ENCODE measurements at regions not wholly inside any gene's neighbourhood (a gene's known extent, or its start where the extent isn't known, plus 50 kb on each side); places are given as distances from the start of the nearest gene placed in this dataset.

- no peaks in the 10 kb centered on the region for H3K36me3 Mint-ChIP-seq (ENCODE audit: insufficient read depth in 2 of 2)
- no peaks in the 10 kb centered on the region for H3K4me1 Mint-ChIP-seq (ENCODE audit: low read depth)
- peaks cover under 1 to 1% of the 10 kb centered on the region in 2 donors for H3K9me3 Mint-ChIP-seq
- ATAC-seq (replicated peaks in 1 of 2), result no peak
- no peak overlapping the region for H3K27ac Mint-ChIP-seq
- no peak for DNase-seq
- no peak overlapping the region for H3K4me3 Mint-ChIP-seq
- no peaks in the 10 kb centered on the region for H3K27me3 Mint-ChIP-seq (ENCODE audit: low read depth)
Observed at GRCh38 chr9:14978022-14979000, 68.1 kb upstream of the FREM1 start.

GRCh38 chr9:14967450-14968321 lies 57.5 kb upstream of the FREM1 start:
- Mint-ChIP-seq H3K27me3 (ENCODE audit: low read depth) (no peaks in the 10 kb centered on the region), H3K4me1 (ENCODE audit: low read depth) (no peaks in the 10 kb centered on the region), H3K27ac (no peak overlapping the region), H3K4me3 (no peak overlapping the region), H3K9me3 (peaks cover 0 to 2% of the 10 kb centered on the region in 2 donors), H3K36me3 (ENCODE audit: insufficient read depth in 2 of 2) (no peaks in the 10 kb centered on the region)
- no peak for ATAC-seq (replicated peaks in 1 of 2)
- DNase-seq, result no peak

GRCh38 chr9:14962193-14962882 lies 52.1 kb upstream of the FREM1 start:
- Mint-ChIP-seq H3K27me3 (ENCODE audit: low read depth) (no peaks in the 10 kb centered on the region), H3K4me3 (peak overlapping the region in 1 of 2 donors; percentile 57), H3K4me1 (ENCODE audit: low read depth) (peaks cover 44% of the 10 kb centered on the region), H3K36me3 (ENCODE audit: insufficient read depth in 2 of 2) (no peaks in the 10 kb centered on the region), H3K27ac (peak overlapping the region; percentile 21), H3K9me3 (no peaks in the 10 kb centered on the region)
- ATAC-seq (replicated peaks in 1 of 2), result no peak
- DNase-seq, result no peak

GRCh38 chr9:14961372-14962068 lies 51.3 kb upstream of the FREM1 start:
- ATAC-seq (replicated peaks in 1 of 2) (peak in 1 of 2 donors; percentile 40), DNase-seq (no peak)
- Mint-ChIP-seq H3K27ac (no peak overlapping the region), H3K9me3 (no peaks in the 10 kb centered on the region), H3K27me3 (ENCODE audit: low read depth) (no peaks in the 10 kb centered on the region), H3K36me3 (ENCODE audit: insufficient read depth in 2 of 2) (no peaks in the 10 kb centered on the region), H3K4me3 (peak overlapping the region in 1 of 2 donors; percentile 57), H3K4me1 (ENCODE audit: low read depth) (peaks cover 45% of the 10 kb centered on the region)

- peaks cover 45% of the 10 kb centered on the region for H3K4me1 Mint-ChIP-seq (ENCODE audit: low read depth)
- ATAC-seq (replicated peaks in 1 of 2) (no peak), DNase-seq (no peak)
- H3K27me3 Mint-ChIP-seq (ENCODE audit: low read depth), result no peaks in the 10 kb centered on the region
- H3K36me3 Mint-ChIP-seq (ENCODE audit: insufficient read depth in 2 of 2), result no peaks in the 10 kb centered on the region
- no peak overlapping the region for H3K27ac Mint-ChIP-seq
- no peaks in the 10 kb centered on the region for H3K9me3 Mint-ChIP-seq
- H3K4me3 Mint-ChIP-seq, result no peak overlapping the region
Observed at GRCh38 chr9:14960881-14961280, 50.7 kb upstream of the FREM1 start.

Data from activated T-cell treated with anti-CD3 and anti-CD28 coated beads, Interleukin-2, amount 50 U/mL, for 72 hours (primary cell).